HG03378 (cell line): ENCODE measurements at regions not wholly inside any gene's neighbourhood (a gene's known extent, or its start where the extent isn't known, plus 50 kb on each side); places are given as distances from the start of the nearest gene placed in this dataset.
"Not testable (repeated sequence)": the region's sequence is repeated elsewhere in the genome, so short reads cannot be mapped to it uniquely, and the experiment has no call there.

Experiments used
- ATAC-seq: cut with Tn5 transposase; IDR thresholded peaks from one replicate; pipeline ENCODE4 v1.9.1; 2021; ENCODE audit warnings: mild to moderate bottlenecking, moderate library complexity; ENCODE audit not compliant: unreplicated experiment

- no peak for ATAC-seq
Observed at GRCh38 chr2:47653902-47654789, 83.4 kb upstream of the KCNK12 start.

DNA sequence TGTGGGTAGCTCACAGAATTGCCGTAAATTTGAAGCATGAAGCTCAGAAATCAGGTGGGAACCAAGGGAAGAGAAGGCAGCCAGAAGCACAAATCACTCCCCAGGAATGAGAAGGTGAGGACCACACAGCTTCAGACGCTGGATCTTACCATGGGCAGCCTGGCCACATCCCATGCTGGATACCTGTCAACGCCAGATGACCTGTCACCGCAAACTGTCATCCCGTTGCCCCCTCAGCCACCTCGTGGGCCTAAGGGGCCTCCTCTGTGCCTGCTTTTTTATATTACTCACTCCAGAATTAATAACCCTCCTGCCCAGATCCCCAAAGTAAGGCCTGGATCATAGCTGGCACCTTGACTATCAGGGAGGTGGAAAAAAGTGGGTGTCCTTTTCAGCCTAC lies 82.3 kb upstream of the KCNK12 start:
- ATAC-seq, result no peak

DNA sequence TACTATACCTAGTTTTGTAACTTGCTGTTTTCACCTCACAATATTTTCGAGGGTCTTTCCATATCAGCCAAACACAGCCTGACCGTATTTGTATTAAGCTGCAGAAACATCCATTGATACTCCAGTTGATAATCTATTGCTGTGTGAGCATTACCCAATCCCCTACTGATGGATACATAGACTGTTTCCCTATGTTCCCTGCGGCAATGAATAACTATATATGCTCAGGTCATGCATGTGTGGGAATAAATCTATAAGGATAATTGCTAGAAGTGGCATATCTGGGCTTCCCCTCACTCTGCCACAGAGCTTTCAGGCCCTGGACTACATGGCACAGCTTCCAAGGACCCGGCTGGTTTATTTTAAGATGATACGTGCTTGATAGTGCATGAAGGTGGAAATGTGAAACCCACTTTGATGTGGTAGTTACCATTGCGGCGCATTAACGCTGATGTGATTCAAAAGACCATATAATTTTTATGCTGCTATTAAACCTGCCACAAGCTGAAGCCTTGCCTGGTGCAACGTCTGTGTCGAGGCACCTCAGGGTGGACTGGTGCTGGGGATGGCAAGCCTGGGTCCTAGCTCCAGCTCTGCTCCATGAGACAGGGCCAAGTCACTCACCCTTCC lies 81.4 kb upstream of the KCNK12 start:
- ATAC-seq, result no peak

DNA sequence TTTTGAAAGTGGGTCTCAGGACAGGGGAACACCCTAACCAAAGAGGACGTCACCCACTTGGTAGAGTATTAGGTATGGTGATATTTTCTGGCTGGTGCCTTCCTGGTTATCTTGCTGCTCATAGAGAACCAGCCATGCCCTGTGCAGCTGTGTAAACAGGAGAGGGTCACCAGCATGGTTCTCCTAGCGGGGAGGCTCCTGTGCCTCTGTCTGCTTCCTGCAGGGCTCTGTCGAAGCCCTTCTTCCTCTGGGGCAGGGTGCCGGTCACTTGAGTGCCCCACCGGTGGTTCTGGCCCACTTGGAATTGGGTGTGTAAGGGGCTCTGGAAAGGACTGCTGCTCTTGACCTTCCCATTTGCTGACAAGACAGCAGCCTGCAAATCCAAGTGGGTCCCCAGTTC lies 80.5 kb upstream of the KCNK12 start:
- no peak for ATAC-seq

GRCh38 chr2:47650001-47650535 lies 79.3 kb upstream of the KCNK12 start:
- no peak for ATAC-seq

DNA sequence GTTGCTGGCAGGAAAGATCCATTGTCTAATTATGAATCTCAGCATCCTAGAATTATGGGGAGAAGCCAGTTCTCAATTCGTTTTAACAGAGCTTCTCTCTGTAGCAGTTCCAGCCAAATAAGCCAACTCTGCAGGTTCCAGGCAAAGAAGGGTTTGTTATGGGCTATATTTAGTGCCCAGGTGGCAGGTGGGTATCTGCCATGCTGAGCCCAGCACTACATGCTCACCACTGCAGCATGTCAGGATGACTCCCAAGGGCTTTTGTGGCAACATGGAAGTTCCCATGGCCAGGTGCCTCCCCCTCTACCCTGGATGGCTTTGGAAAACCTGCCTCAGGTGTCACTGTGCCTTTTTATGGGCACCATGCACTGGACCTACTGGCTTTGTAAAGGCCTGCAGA lies 74.5 kb upstream of the KCNK12 start:
- ATAC-seq, result no peak

- ATAC-seq, result no peak
Observed at GRCh38 chr2:47644351-47644750, 73.6 kb upstream of the KCNK12 start.

- no peak for ATAC-seq
Observed at GRCh38 chr2:47641366-47641765, 70.6 kb upstream of the KCNK12 start.

DNA sequence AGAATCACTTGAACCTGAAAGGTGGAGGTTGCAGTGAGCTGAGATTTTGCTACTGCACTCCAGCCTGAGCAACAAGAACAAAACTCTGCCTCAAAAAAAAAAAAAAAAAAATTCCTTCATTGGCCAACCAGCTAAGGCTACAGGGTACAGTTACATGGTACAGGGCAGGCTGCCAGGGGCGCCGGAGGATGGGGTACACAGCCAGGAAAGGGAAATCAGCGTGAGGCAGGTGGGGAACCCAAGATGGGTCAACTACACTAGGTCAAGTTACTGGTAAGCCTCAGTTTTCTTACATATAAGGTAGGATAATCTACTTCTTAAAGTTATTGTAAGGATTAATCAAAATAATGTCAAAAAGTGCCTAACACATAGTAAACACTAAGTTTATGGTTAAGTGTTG lies 69.6 kb upstream of the KCNK12 start:
- ATAC-seq, result no peak

GRCh38 chr2:47639467-47639866 lies 68.7 kb upstream of the KCNK12 start:
- ATAC-seq, result no peak

DNA sequence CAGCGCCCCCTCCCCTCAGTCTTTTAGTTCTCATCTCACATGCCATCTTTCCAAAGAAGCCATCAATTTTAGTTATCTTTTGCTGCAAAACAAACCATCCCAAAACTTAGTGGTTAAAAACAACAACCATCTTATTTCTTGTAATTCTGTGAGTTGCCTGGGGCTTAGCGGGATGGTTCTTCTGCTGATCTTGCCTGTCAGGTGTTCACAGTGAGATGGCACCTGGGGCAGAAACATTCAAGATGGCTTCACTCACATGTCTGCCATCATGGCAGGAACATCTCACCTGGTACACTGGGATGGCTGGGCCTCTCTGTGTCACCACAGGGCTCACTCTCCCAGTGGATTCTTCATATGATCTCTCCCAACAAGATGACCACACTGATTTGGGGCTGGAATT lies 67.6 kb upstream of the KCNK12 start:
- ATAC-seq, result no peak

DNA sequence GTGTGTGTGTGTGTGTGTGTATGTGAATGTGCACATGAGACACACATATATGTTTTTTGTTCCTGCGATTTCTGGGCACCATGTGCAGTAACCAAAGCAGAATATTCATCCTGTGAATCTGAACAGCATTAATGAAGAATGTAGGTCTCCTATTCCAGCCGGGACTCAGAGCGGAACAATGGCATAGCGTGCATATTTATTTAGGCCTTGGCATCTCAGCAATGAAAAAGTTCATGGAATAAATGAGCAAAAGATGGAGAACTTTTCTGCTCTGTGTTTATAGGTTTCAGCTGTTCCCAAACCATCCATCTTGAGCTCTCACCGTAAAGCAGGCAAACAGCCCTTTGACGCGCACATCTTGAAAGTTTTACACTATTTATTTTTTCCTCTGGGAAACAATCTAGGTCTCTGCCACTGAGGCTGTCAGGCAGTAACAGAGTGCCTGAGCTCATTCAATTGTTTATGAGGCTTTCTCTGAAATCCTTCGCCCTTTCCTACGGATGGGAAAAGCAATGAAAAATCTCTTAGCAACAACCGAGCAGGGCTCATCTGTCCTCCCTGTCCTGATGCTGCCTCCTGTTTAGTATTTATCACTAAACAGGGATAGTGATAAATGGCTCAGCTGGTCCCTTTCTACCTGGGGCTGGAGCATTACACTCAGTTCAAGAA lies 65.9 kb upstream of the KCNK12 start:
- ATAC-seq, result no peak

DNA sequence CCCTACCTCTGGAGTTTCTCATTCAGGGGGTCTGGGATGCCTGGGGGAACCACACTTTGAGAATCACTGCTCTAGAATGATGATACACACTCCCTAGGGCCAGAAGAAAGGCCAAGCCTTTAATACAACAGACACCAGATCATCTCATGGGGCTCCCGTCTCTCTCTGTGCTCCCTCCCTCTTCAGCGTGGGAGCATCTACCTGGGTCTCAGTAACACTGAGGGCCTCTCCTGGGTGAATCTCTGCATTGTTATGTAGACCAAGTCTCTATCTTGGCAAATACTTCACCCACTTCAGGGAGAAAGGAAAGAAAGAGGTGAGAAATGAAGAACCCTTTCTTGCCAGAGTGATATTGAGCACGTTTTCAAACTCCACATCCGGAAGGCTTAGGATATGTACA lies 65.4 kb upstream of the KCNK12 start:
- no peak for ATAC-seq

DNA sequence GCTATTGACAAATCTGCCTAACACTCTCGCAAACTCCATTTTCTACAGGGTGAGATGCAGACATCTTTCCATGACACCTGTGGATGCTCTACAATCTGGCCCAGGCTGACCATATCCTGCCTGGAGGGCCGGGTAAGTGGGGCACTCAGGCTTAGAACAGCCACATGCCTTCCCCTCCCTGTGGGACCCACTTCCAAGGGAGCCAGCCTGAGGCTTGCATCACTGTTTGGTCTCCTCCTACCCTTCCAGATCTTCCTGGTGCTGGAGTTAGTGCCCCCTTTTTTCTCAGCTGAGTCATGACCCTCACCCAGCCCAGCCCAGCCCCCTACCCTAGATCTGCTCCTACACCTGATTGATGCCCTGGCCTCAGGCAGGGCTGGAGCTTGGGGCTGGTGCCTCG lies 62.0 kb upstream of the KCNK12 start:
- no peak for ATAC-seq

- no peak for ATAC-seq
Observed at GRCh38 chr2:47631792-47632398, 61.1 kb upstream of the KCNK12 start.

DNA sequence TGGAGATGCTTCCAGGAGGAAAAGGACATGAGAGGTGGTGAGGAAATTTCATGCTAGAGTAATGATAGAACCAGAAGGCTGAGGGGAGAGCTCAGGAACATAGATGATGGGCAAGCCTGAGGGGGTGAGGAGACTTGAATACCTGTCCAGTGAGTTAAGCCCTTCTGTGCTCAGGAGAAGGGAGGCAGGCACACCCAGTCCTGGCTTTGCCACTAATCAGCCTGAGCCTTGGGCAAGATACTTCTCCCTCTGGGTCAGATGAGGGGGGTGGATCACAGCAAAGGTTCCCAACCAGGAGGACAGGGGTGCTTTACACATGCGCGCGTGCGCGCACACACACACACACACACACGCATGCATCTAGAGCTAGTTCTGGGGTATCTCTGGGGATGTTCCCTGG lies 60.5 kb upstream of the KCNK12 start:
- ATAC-seq, result no peak

DNA sequence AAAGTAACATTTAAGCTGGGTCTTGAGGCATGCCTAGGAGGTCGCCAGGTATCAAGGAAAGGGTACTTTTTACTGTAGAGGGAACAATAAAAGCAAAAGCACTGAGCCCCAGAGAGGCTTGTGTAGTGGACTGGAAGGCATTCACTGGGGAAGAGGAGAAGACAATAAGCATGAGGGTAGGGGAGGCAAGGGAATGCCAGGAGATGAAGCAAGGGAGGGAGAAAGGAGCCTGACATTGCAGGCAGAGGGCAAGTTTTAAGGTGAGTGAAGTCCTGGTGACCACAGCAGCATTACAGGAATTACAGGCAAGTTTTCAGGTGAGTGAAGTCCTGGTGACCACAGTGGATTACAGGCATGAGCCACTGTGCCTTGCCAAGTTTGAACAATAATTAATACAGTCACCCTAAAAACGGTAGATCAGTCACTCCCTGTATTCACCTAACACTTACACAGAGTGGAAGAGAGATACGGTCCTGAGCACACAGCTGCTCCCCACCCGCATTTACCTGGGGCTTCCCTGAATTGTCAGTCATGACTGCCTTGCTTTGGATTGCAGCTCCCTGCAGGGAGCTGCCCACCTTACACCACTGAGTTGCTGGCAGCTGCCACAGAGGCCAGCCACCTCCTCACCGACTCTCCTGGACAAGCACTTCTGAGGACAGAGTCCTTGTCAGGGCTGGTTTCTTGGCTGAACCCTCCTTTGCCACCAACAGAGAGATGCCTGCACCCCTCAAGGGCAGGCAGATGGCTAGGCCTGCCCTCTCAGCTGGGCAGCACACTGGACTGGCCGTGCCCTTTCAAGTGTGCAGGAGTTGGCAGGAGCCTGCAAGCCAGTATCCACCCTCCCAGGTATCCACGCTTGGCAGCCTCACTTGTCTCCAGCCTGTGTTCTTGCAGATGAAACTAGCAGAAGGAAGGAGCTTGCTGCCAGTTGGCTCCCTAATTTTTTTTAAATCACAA lies 59.0 kb upstream of the KCNK12 start:
- no peak for ATAC-seq

DNA sequence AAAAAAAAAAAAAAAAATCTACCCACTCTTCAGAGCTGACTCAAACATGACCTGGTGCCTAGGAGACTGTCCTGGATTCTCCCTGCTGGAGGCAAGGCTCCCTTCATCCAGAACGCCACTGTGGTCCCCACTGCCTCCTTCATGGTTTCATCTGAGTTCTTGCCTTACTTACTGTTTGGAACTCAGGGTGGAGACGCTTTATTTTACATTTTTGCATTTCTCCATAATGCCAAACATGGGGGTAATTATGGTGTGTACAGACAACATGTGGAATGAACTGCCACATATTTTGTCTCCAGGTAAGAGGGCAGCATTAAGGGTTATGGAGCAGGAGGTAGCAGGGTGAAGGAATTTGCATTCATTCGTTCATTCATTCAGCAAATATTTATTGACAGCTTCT lies 58.1 kb upstream of the KCNK12 start:
- no peak for ATAC-seq

DNA sequence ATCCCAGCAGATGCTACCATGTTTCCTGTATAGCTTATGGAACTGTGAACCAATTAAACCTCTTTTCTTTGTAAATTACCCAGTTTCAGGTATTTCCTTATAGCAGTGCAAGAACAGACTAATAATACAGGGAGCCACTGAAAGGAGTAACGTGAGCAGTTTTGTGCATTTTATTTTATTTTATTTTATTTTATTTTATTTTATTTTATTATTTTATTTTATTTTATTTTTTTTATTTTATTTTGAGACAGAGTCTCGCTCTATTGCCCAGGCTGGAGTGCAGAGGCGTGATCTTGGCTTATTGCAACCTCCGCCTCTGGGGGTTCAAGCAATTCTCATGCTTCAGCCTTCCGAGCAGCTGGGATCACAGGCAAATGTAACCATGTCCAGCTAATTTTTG lies 55.9 kb upstream of the KCNK12 start:
- no peak for ATAC-seq

DNA sequence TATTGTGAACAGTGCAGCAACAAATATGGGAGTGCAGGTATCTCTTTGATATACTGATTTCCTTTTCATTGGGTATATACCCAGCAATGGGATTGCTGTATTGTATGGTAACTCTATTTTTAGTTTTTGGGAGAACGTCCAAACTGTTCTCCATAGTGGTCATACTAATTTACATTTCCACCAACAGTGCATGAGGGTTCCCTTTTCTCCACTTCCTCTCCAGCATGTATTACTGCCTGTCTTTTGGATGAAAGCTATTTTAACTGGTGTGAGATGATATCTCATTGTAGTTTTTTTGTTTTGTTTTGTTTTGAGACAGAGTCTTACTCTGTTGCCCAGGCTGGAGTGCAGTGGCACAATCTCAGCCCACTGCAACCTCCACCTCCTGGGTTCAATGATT lies 52.4 kb upstream of the KCNK12 start:
- ATAC-seq, result not testable (repeated sequence)
